ENCODE measurements at regions not wholly inside any gene's neighbourhood (a gene's known extent, or its start where the extent isn't known, plus 50 kb on each side); places are given as distances from the start of the nearest gene placed in this dataset.

GRCh38 chr2:3929374-3929773, 226.0 kb downstream of the DCDC2C start:
- no peak for TF ChIP-seq EZH2 (IDR thresholded peaks at IDR 0.05; ENCODE audit: borderline replicate concordance, low read depth, low read length, severe bottlenecking)
- no peak for TF ChIP-seq CTCF (IDR thresholded peaks at IDR 0.05; ENCODE audit: borderline replicate concordance, extremely low read depth, low read length, poor library complexity, severe bottlenecking)
- Histone ChIP-seq H4K20me1 (ENCODE audit: insufficient read depth, low read length) (no peaks in the 10 kb centered on the region), H3K27ac (ENCODE audit: low read length) (no peak overlapping the region), H3K9me3 (ENCODE audit: insufficient read depth, low read length, severe bottlenecking) (no peaks in the 10 kb centered on the region), H3K9ac (ENCODE audit: low read depth, low read length) (no peak overlapping the region), H3K27me3 (ENCODE audit: insufficient read depth, low read length, poor library complexity) (no peaks in the 10 kb centered on the region), H3K36me3 (ENCODE audit: insufficient read depth, low read length) (no peaks in the 10 kb centered on the region), H2AFZ (ENCODE audit: low read depth, low read length) (no peak overlapping the region), H3K79me2 (ENCODE audit: insufficient read depth, low read length) (no peaks in the 10 kb centered on the region), H3K4me3 (ENCODE audit: low read depth in 1 of 2, low read length in 2 of 2) (no peak overlapping the region), H3K4me1 (ENCODE audit: insufficient read depth, low read length) (no peaks in the 10 kb centered on the region), H3K4me2 (ENCODE audit: insufficient read depth, low read length) (no peak overlapping the region)
- no peak for DNase-seq
- ATAC-seq (ENCODE audit: insufficient read depth, low read depth): no peak

GRCh38 chr2:3930246-3930645, 226.9 kb downstream of the DCDC2C start:
- Histone ChIP-seq H3K4me2 (ENCODE audit: insufficient read depth, low read length) (no peak overlapping the region), H2AFZ (ENCODE audit: low read depth, low read length) (no peak overlapping the region), H3K9me3 (ENCODE audit: insufficient read depth, low read length, severe bottlenecking) (no peaks in the 10 kb centered on the region), H3K4me3 (ENCODE audit: low read depth in 1 of 2, low read length in 2 of 2) (no peak overlapping the region), H3K27ac (ENCODE audit: low read length) (no peak overlapping the region), H3K27me3 (ENCODE audit: insufficient read depth, low read length, poor library complexity) (no peaks in the 10 kb centered on the region), H3K9ac (ENCODE audit: low read depth, low read length) (no peak overlapping the region), H3K36me3 (ENCODE audit: insufficient read depth, low read length) (no peaks in the 10 kb centered on the region), H3K4me1 (ENCODE audit: insufficient read depth, low read length) (no peaks in the 10 kb centered on the region), H3K79me2 (ENCODE audit: insufficient read depth, low read length) (no peaks in the 10 kb centered on the region), H4K20me1 (ENCODE audit: insufficient read depth, low read length) (no peaks in the 10 kb centered on the region)
- ATAC-seq (ENCODE audit: insufficient read depth, low read depth) (no peak), DNase-seq (no peak)
- TF ChIP-seq EZH2 (IDR thresholded peaks at IDR 0.05; ENCODE audit: borderline replicate concordance, low read depth, low read length, severe bottlenecking) (no peak), CTCF (IDR thresholded peaks at IDR 0.05; ENCODE audit: borderline replicate concordance, extremely low read depth, low read length, poor library complexity, severe bottlenecking) (no peak)

GRCh38 chr2:3940661-3941060, 237.3 kb downstream of the DCDC2C start:
- Histone ChIP-seq H3K36me3 (ENCODE audit: insufficient read depth, low read length) (no peaks in the 10 kb centered on the region), H3K4me2 (ENCODE audit: insufficient read depth, low read length) (no peak overlapping the region), H2AFZ (ENCODE audit: low read depth, low read length) (no peak overlapping the region), H3K79me2 (ENCODE audit: insufficient read depth, low read length) (no peaks in the 10 kb centered on the region), H3K9me3 (ENCODE audit: insufficient read depth, low read length, severe bottlenecking) (no peaks in the 10 kb centered on the region), H3K27ac (ENCODE audit: low read length) (no peak overlapping the region), H3K4me1 (ENCODE audit: insufficient read depth, low read length) (no peaks in the 10 kb centered on the region), H3K9ac (ENCODE audit: low read depth, low read length) (no peak overlapping the region), H4K20me1 (ENCODE audit: insufficient read depth, low read length) (no peaks in the 10 kb centered on the region), H3K4me3 (ENCODE audit: low read depth in 1 of 2, low read length in 2 of 2) (no peak overlapping the region), H3K27me3 (ENCODE audit: insufficient read depth, low read length, poor library complexity) (no peaks in the 10 kb centered on the region)
- DNase-seq (no peak), ATAC-seq (ENCODE audit: insufficient read depth, low read depth) (no peak)
- TF ChIP-seq EZH2 (IDR thresholded peaks at IDR 0.05; ENCODE audit: borderline replicate concordance, low read depth, low read length, severe bottlenecking) (no peak), CTCF (IDR thresholded peaks at IDR 0.05; ENCODE audit: borderline replicate concordance, extremely low read depth, low read length, poor library complexity, severe bottlenecking) (no peak)

- Histone ChIP-seq H3K4me3 (ENCODE audit: low read depth in 1 of 2, low read length in 2 of 2) (no peak overlapping the region), H3K4me1 (ENCODE audit: insufficient read depth, low read length) (no peaks in the 10 kb centered on the region), H3K79me2 (ENCODE audit: insufficient read depth, low read length) (no peaks in the 10 kb centered on the region), H3K9me3 (ENCODE audit: insufficient read depth, low read length, severe bottlenecking) (no peaks in the 10 kb centered on the region), H3K4me2 (ENCODE audit: insufficient read depth, low read length) (no peak overlapping the region), H3K9ac (ENCODE audit: low read depth, low read length) (no peak overlapping the region), H3K27ac (ENCODE audit: low read length) (no peak overlapping the region), H4K20me1 (ENCODE audit: insufficient read depth, low read length) (no peaks in the 10 kb centered on the region), H3K27me3 (ENCODE audit: insufficient read depth, low read length, poor library complexity) (no peaks in the 10 kb centered on the region), H3K36me3 (ENCODE audit: insufficient read depth, low read length) (no peaks in the 10 kb centered on the region), H2AFZ (ENCODE audit: low read depth, low read length) (no peak overlapping the region)
- TF ChIP-seq CTCF (IDR thresholded peaks at IDR 0.05; ENCODE audit: borderline replicate concordance, extremely low read depth, low read length, poor library complexity, severe bottlenecking) (no peak), EZH2 (IDR thresholded peaks at IDR 0.05; ENCODE audit: borderline replicate concordance, low read depth, low read length, severe bottlenecking) (no peak)
- ATAC-seq (ENCODE audit: insufficient read depth, low read depth) (no peak), DNase-seq (no peak)
Observed at GRCh38 chr2:3942841-3943240, 239.5 kb downstream of the DCDC2C start.

Measured in DND-41 (cell line).